Astrocyte of the cerebellum (primary cell): ENCODE measurements at regions not wholly inside any gene's neighbourhood (a gene's known extent, or its start where the extent isn't known, plus 50 kb on each side); places are given as distances from the start of the nearest gene placed in this dataset.

Experiments
- DNase-seq: peaks from one replicate; pipeline ENCODE4 v3.0.0-alpha.2; 2011; ENCODE audit warnings: low read depth
- H3K4me3 ChIP-seq: 2 replicates; pipeline ENCODE4 v1.5.1; 2011; ENCODE audit warnings: mild to moderate bottlenecking, low read depth, low read length, moderate library complexity
- CTCF ChIP-seq: IDR thresholded peaks from 2 replicates; pipeline ENCODE4 v1.5.1; 2012; ENCODE audit warnings: low read length, low read depth, moderate library complexity, mild to moderate bottlenecking; ENCODE audit errors: missing control alignments
- in situ Hi-C: cut with HindIII; loops from 2 replicates; pipeline ENCODE4 v1.10.0; 2017; ENCODE audit warnings: low sequenced_read_pairs

GRCh38 chr14:84726471-84726870, 803.5 kb upstream of the FLRT2 start:
- no peak overlapping the region for H3K4me3 ChIP-seq
- in situ Hi-C loops: no loop called here
- no peak for DNase-seq
- no peak for TF ChIP-seq CTCF

- no peak for DNase-seq
- no peak overlapping the region for H3K4me3 ChIP-seq
- in situ Hi-C loops: no loop called here
- TF ChIP-seq CTCF: no peak
Observed at GRCh38 chr14:84749191-84749955, 780.6 kb upstream of the FLRT2 start.

GRCh38 chr14:84750284-84750683, 779.7 kb upstream of the FLRT2 start:
- DNase-seq: no peak
- in situ Hi-C loops: no loop called here
- no peak for TF ChIP-seq CTCF
- no peak overlapping the region for H3K4me3 ChIP-seq

GRCh38 chr14:84750763-84751554, 779.0 kb upstream of the FLRT2 start:
- no peak for TF ChIP-seq CTCF
- in situ Hi-C loops: no loop called here
- no peak overlapping the region for H3K4me3 ChIP-seq
- peak; percentile 18 for DNase-seq

- in situ Hi-C loops: no loop called here
- no peak for DNase-seq
- TF ChIP-seq CTCF: no peak
Observed at GRCh38 chr14:84751745-84752144, 778.2 kb upstream of the FLRT2 start.

GRCh38 chr14:84760489-84761126, 769.3 kb upstream of the FLRT2 start:
- H3K4me3 ChIP-seq: no peak overlapping the region
- TF ChIP-seq CTCF: no peak
- in situ Hi-C loops: no loop called here
- DNase-seq: no peak

More at GRCh38 chr14:84751745-84752144, 778.2 kb upstream of the FLRT2 start:
- no peak overlapping the region for H3K4me3 ChIP-seq
